Natural killer cell (primary cell): ENCODE measurements at regions not wholly inside any gene's neighbourhood (a gene's known extent, or its start where the extent isn't known, plus 50 kb on each side); places are given as distances from the start of the nearest gene placed in this dataset.

Experiments used
- ATAC-seq, 3 donors: fragments of 150-1000 bp in 2 of 3; fragments of 200-7000 bp in 1 of 3; cut with Tn5 transposase; 1 replicate in 1 of 3; 2 replicates in 2 of 3; pipeline ENCODE4 v1.10.0; 2021; ENCODE audit warnings: mild to moderate bottlenecking in 2 of 3, moderate library complexity in 2 of 3
- DNase-seq, 2 donors: peaks; one replicate each; pipeline versions ENCODE4 v3.0.0 to v3.0.0-alpha.2; 2013 to 2021; ENCODE audit warnings: mixed read lengths in 1 of 2
- H3K27ac ChIP-seq: one replicate; pipeline ENCODE4 v1.5.1; 2013; ENCODE audit warnings: mild to moderate bottlenecking, low read length
- H3K27me3 ChIP-seq: one replicate; pipeline ENCODE4 v1.6.1; 2013; ENCODE audit warnings: low read length; ENCODE audit not compliant: control insufficient read depth, insufficient read depth
- H3K36me3 ChIP-seq: one replicate; pipeline ENCODE4 v1.6.1; 2013; ENCODE audit warnings: low read length; ENCODE audit not compliant: control insufficient read depth, insufficient read depth
- H3K4me1 ChIP-seq: one replicate; pipeline ENCODE4 v1.6.1; 2013; ENCODE audit warnings: low read length; ENCODE audit not compliant: control insufficient read depth, insufficient read depth
- H3K4me3 ChIP-seq: one replicate; pipeline ENCODE4 v1.5.1; 2013; ENCODE audit warnings: low read length
- H3K9me3 ChIP-seq: one replicate; pipeline ENCODE4 v1.6.1; 2013; ENCODE audit warnings: low read length; ENCODE audit not compliant: control insufficient read depth, insufficient read depth
- H3K27ac Mint-ChIP-seq, 2 donors: one replicate each; pipeline ENCODE4 v1.8.0; 2022; ENCODE audit warnings: mild to moderate bottlenecking in 2 of 2, mixed read lengths in 2 of 2, moderate library complexity in 1 of 2
- H3K27me3 Mint-ChIP-seq, 2 donors: one replicate each; pipeline ENCODE4 v1.8.0; 2022; ENCODE audit warnings: low read depth in 2 of 2, mixed read lengths in 2 of 2
- H3K36me3 Mint-ChIP-seq: one replicate; pipeline ENCODE4 v1.8.0; 2022; ENCODE audit warnings: mixed read lengths
- H3K4me1 Mint-ChIP-seq, 2 donors: one replicate each; pipeline ENCODE4 v1.8.0; 2022; ENCODE audit warnings: mixed read lengths in 2 of 2
- H3K4me3 Mint-ChIP-seq: one replicate; pipeline ENCODE4 v1.8.0; 2022; ENCODE audit warnings: mild to moderate bottlenecking, moderate library complexity, mixed read lengths
- H3K9me3 Mint-ChIP-seq, 2 donors: one replicate each; pipeline ENCODE4 v1.8.0; 2022; ENCODE audit warnings: mixed read lengths in 2 of 2
- CTCF ChIP-seq: fragments of 200-600 bp; IDR thresholded peaks from one replicate; pipeline ENCODE4 v1.8.0; 2022; ENCODE audit warnings: antibody characterized with exemption
- WGBS: methylation state at CpG from one replicate; pipeline ENCODE4 v1.1.7; 2013; ENCODE audit warnings: missing lambda C conversion rate; ENCODE audit not compliant: insufficient coverage; 5-methylcytosine and 5-hydroxymethylcytosine counted together
- intact Hi-C: fragments of 100-400 bp; cut with micrococcal nuclease; formaldehyde crosslinking; loops from one replicate; pipeline ENCODE4 v1.14.2; 2022

- peaks cover 16 to 24% of the 10 kb centered on the region in 2 donors for H3K9me3 Mint-ChIP-seq
- Histone ChIP-seq H3K4me1 (no peaks in the 10 kb centered on the region), H3K9me3 (peaks cover 4% of the 10 kb centered on the region), H3K4me3 (no peak overlapping the region), H3K36me3 (no peaks in the 10 kb centered on the region), H3K27me3 (no peaks in the 10 kb centered on the region), H3K27ac (no peak overlapping the region)
- H3K27ac Mint-ChIP-seq: no peak overlapping the region
- no peak for TF ChIP-seq CTCF
- no peak for ATAC-seq
- no peaks in the 10 kb centered on the region for H3K4me1 Mint-ChIP-seq
- no peak for DNase-seq
- H3K27me3 Mint-ChIP-seq: no peaks in the 10 kb centered on the region
- H3K4me3 Mint-ChIP-seq: no peak overlapping the region
- WGBS: 81% methylated on average over 2 of the region's 2 CpGs
- intact Hi-C loops: no loop called here
- H3K36me3 Mint-ChIP-seq: no peaks in the 10 kb centered on the region
These were observed 1333.1 kb downstream of the SI start for GRCh38 chr3:163745204-163745603.

GRCh38 chr3:163735394-163735793 is 1342.9 kb downstream of the SI start:
- H3K4me3 ChIP-seq: no peak overlapping the region
- Mint-ChIP-seq H3K36me3 (no peaks in the 10 kb centered on the region), H3K27me3 (no peaks in the 10 kb centered on the region), H3K9me3 (peaks cover 8 to 11% of the 10 kb centered on the region in 2 donors), H3K27ac (no peak overlapping the region), H3K4me3 (no peak overlapping the region), H3K4me1 (no peaks in the 10 kb centered on the region)
- intact Hi-C loops: no loop called here
- no peaks in the 10 kb centered on the region for H3K4me1 ChIP-seq
- no peaks in the 10 kb centered on the region for H3K27me3 ChIP-seq
- WGBS: no CpG with 5 or more reads among the region's 1 CpG
- no peaks in the 10 kb centered on the region for H3K36me3 ChIP-seq
- no peak for TF ChIP-seq CTCF
- ATAC-seq (no peak), DNase-seq (no peak)
- peaks cover 6% of the 10 kb centered on the region for H3K9me3 ChIP-seq
- no peak overlapping the region for H3K27ac ChIP-seq

- no peaks in the 10 kb centered on the region for H3K27me3 Mint-ChIP-seq
- H3K4me1 Mint-ChIP-seq: no peaks in the 10 kb centered on the region
- Histone ChIP-seq H3K36me3 (no peaks in the 10 kb centered on the region), H3K27me3 (no peaks in the 10 kb centered on the region), H3K4me1 (no peaks in the 10 kb centered on the region), H3K4me3 (no peak overlapping the region), H3K27ac (no peak overlapping the region), H3K9me3 (no peaks in the 10 kb centered on the region)
- DNase-seq (no peak), ATAC-seq (no peak)
- intact Hi-C loops: no loop called here
- 100% methylated on average over 1 of the region's 2 CpGs for WGBS
- no peak overlapping the region for H3K4me3 Mint-ChIP-seq
- no peaks in the 10 kb centered on the region for H3K36me3 Mint-ChIP-seq
- peaks cover 2 to 4% of the 10 kb centered on the region in 2 donors for H3K9me3 Mint-ChIP-seq
- no peak overlapping the region for H3K27ac Mint-ChIP-seq
- no peak for TF ChIP-seq CTCF
These were observed 1347.6 kb downstream of the SI start for GRCh38 chr3:163730684-163731083.

- H3K4me1 Mint-ChIP-seq: no peaks in the 10 kb centered on the region
- no peak overlapping the region for H3K27ac Mint-ChIP-seq
- Histone ChIP-seq H3K4me3 (no peak overlapping the region), H3K9me3 (peaks cover 7% of the 10 kb centered on the region), H3K27me3 (no peaks in the 10 kb centered on the region), H3K4me1 (no peaks in the 10 kb centered on the region), H3K27ac (no peak overlapping the region), H3K36me3 (no peaks in the 10 kb centered on the region)
- intact Hi-C loops: no loop called here
- 87% methylated on average over 2 of the region's 2 CpGs for WGBS
- H3K36me3 Mint-ChIP-seq: no peaks in the 10 kb centered on the region
- DNase-seq: no peak
- no peak overlapping the region for H3K4me3 Mint-ChIP-seq
- ATAC-seq: no peak
- no peaks in the 10 kb centered on the region for H3K27me3 Mint-ChIP-seq
- peaks cover 6 to 9% of the 10 kb centered on the region in 2 donors for H3K9me3 Mint-ChIP-seq
- no peak for TF ChIP-seq CTCF
These were observed 1352.2 kb downstream of the SI start for GRCh38 chr3:163726125-163726524.
